MM.1S (cell line): ENCODE measurements at regions not wholly inside any gene's neighbourhood (a gene's known extent, or its start where the extent isn't known, plus 50 kb on each side); places are given as distances from the start of the nearest gene placed in this dataset.
A peak's percentile ranks its signal among the peaks of the same experiment; 100 is the strongest.

Experiments used
- DNase-seq: peaks from one replicate; pipeline ENCODE4 v3.0.0-alpha.2; 2015
- H2AFZ ChIP-seq: fragments of 300-600 bp; sonication (generic); 2 replicates; pipeline ENCODE4 v1.6.0; 2016; ENCODE audit warnings: antibody characterized with exemption, low read length
- H3F3A ChIP-seq: fragments of 300-600 bp; sonication (generic); 2 replicates; pipeline ENCODE4 v1.6.1; 2016; ENCODE audit warnings: mild to moderate bottlenecking, antibody characterized with exemption, low read length, moderate library complexity, mixed read lengths; ENCODE audit not compliant: insufficient read depth
- H3K27ac ChIP-seq: fragments of 300-600 bp; sonication (generic); 2 replicates; pipeline ENCODE4 v1.5.1; 2016; ENCODE audit warnings: mild to moderate bottlenecking, low read length
- H3K27me3 ChIP-seq: fragments of 300-600 bp; sonication (generic); replicated peaks from 2 replicates; pipeline ENCODE4 v1.6.0; 2016; ENCODE audit warnings: low read length; ENCODE audit not compliant: insufficient read depth
- H3K36me3 ChIP-seq: fragments of 300-600 bp; sonication (generic); replicated peaks from 2 replicates; pipeline ENCODE4 v1.6.1; 2016; ENCODE audit warnings: mild to moderate bottlenecking, low read length, mixed read lengths; ENCODE audit not compliant: insufficient read depth
- H3K4me1 ChIP-seq: fragments of 300-600 bp; sonication (generic); 2 replicates; pipeline ENCODE4 v1.6.1; 2016; ENCODE audit warnings: low read length, mixed read lengths
- H3K4me2 ChIP-seq: fragments of 300-600 bp; sonication (generic); 2 replicates; pipeline ENCODE4 v1.6.0; 2016; ENCODE audit warnings: low read depth, low read length
- H3K4me3 ChIP-seq: fragments of 300-600 bp; sonication (generic); 2 replicates; pipeline ENCODE4 v1.5.1; 2016; ENCODE audit warnings: low read length, mixed read lengths
- H3K79me2 ChIP-seq: fragments of 300-600 bp; sonication (generic); 2 replicates; pipeline ENCODE4 v1.6.1; 2016; ENCODE audit warnings: mixed run types, low read length, mixed read lengths
- H3K9ac ChIP-seq: fragments of 300-600 bp; sonication (generic); 2 replicates; pipeline ENCODE4 v1.6.1; 2016; ENCODE audit warnings: low read length, mixed read lengths
- H3K9me2 ChIP-seq: fragments of 300-600 bp; sonication (generic); replicated peaks from 2 replicates; pipeline ENCODE4 v1.6.1; 2016; ENCODE audit warnings: mild to moderate bottlenecking, low read length, mixed read lengths; ENCODE audit not compliant: insufficient read depth
- H3K9me3 ChIP-seq: fragments of 300-600 bp; sonication (generic); replicated peaks from 2 replicates; pipeline ENCODE4 v1.6.1; 2016; ENCODE audit warnings: mild to moderate bottlenecking, low read length, mixed read lengths; ENCODE audit not compliant: insufficient read depth
- H4K20me1 ChIP-seq: fragments of 300-600 bp; sonication (generic); 2 replicates; pipeline ENCODE4 v1.6.1; 2016; ENCODE audit warnings: mild to moderate bottlenecking, low read length, moderate library complexity, mixed read lengths; ENCODE audit not compliant: insufficient read depth
- EZH2 ChIP-seq: fragments of 300-600 bp; sonication (generic); optimal IDR thresholded peaks from 2 replicates; pipeline ENCODE3; 2017; ENCODE audit warnings: low read depth, mild to moderate bottlenecking, antibody characterized with exemption, low read length, mixed read lengths
- EZH2phosphoT487 ChIP-seq: fragments of 300-600 bp; sonication (generic); IDR thresholded peaks from 2 replicates; pipeline ENCODE4 v1.6.1; 2018; ENCODE audit warnings: antibody characterized with exemption, low read length
- TF ChIP-seq, protein P1 (sequence below): fragments of 300-600 bp; sonication (generic); IDR thresholded peaks from 2 replicates; pipeline ENCODE4 v1.5.1; 2016; ENCODE audit warnings: antibody characterized with exemption, low read length, mixed read lengths

DNA sequence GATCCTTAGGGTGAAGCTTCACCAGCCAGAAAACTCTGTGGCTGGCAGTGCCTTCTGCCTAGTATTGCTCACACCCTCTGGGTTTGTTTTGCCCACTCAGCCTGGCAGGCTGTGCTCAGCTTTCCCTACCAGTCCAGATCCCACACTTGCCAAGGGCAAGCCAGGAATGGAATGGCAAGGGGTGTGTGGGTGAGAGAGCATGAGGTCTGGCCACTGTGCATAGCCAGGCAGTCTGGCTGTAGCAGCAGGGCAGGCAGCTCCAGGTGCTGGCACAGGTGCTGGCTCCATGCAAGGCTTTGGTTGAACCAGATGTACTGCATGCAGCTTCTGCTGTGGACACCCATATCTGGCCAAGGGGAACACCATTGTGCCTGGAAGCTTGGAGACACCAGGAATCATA lies 1720.3 kb downstream of the HACE1 start:
- H3K27ac ChIP-seq, result no peak overlapping the region
- no peak overlapping the region for H3K9ac ChIP-seq
- no peaks in the 10 kb centered on the region for H3F3A ChIP-seq
- no peak for TF ChIP-seq EZH2
- TF ChIP-seq, protein P1, sequence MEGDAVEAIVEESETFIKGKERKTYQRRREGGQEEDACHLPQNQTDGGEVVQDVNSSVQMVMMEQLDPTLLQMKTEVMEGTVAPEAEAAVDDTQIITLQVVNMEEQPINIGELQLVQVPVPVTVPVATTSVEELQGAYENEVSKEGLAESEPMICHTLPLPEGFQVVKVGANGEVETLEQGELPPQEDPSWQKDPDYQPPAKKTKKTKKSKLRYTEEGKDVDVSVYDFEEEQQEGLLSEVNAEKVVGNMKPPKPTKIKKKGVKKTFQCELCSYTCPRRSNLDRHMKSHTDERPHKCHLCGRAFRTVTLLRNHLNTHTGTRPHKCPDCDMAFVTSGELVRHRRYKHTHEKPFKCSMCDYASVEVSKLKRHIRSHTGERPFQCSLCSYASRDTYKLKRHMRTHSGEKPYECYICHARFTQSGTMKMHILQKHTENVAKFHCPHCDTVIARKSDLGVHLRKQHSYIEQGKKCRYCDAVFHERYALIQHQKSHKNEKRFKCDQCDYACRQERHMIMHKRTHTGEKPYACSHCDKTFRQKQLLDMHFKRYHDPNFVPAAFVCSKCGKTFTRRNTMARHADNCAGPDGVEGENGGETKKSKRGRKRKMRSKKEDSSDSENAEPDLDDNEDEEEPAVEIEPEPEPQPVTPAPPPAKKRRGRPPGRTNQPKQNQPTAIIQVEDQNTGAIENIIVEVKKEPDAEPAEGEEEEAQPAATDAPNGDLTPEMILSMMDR, result no peak
- TF ChIP-seq EZH2phosphoT487, result no peak
- H3K4me2 ChIP-seq, result no peak overlapping the region
- H3K79me2 ChIP-seq, result no peaks in the 10 kb centered on the region
- no peak overlapping the region for H2AFZ ChIP-seq
- no peaks in the 10 kb centered on the region for H3K9me3 ChIP-seq
- DNase-seq, result no peak
- H3K36me3 ChIP-seq, result no peaks in the 10 kb centered on the region
- no peaks in the 10 kb centered on the region for H4K20me1 ChIP-seq
- H3K9me2 ChIP-seq, result no peaks in the 10 kb centered on the region
- H3K4me3 ChIP-seq, result no peak overlapping the region
- no peaks in the 10 kb centered on the region for H3K27me3 ChIP-seq
- H3K4me1 ChIP-seq, result no peaks in the 10 kb centered on the region

GRCh38 chr6:103124471-103124870 lies 1731.0 kb downstream of the GRIK2 start:
- H3K4me2 ChIP-seq, result no peak overlapping the region
- H3K9me3 ChIP-seq, result no peaks in the 10 kb centered on the region
- no peaks in the 10 kb centered on the region for H3K9me2 ChIP-seq
- no peaks in the 10 kb centered on the region for H3K79me2 ChIP-seq
- no peak for TF ChIP-seq EZH2phosphoT487
- TF ChIP-seq, protein P1, result no peak
- no peak for TF ChIP-seq EZH2
- H3F3A ChIP-seq, result no peaks in the 10 kb centered on the region
- H3K27me3 ChIP-seq, result no peaks in the 10 kb centered on the region
- no peak for DNase-seq
- no peak overlapping the region for H3K4me3 ChIP-seq
- no peaks in the 10 kb centered on the region for H3K4me1 ChIP-seq
- no peak overlapping the region for H2AFZ ChIP-seq
- H3K9ac ChIP-seq, result no peak overlapping the region
- H3K36me3 ChIP-seq, result no peaks in the 10 kb centered on the region
- no peaks in the 10 kb centered on the region for H4K20me1 ChIP-seq
- H3K27ac ChIP-seq, result no peak overlapping the region

GRCh38 chr6:103122766-103123601 lies 1729.5 kb downstream of the GRIK2 start:
- Histone ChIP-seq H4K20me1 (no peaks in the 10 kb centered on the region), H3K9me2 (no peaks in the 10 kb centered on the region), H3K27ac (no peak overlapping the region), H3K9me3 (no peaks in the 10 kb centered on the region), H3F3A (no peaks in the 10 kb centered on the region), H3K4me3 (no peak overlapping the region), H3K9ac (no peak overlapping the region), H3K36me3 (no peaks in the 10 kb centered on the region), H3K27me3 (no peaks in the 10 kb centered on the region), H2AFZ (0 out of 2 replicates have a peak overlapping the region, but pooled peaks have one; percentile 9), H3K79me2 (no peaks in the 10 kb centered on the region), H3K4me2 (no peak overlapping the region), H3K4me1 (no peaks in the 10 kb centered on the region)
- no peak for TF ChIP-seq EZH2
- TF ChIP-seq EZH2phosphoT487, result no peak
- TF ChIP-seq, protein P1, result peak; percentile 65
- DNase-seq, result peak; percentile 53
